Astrocyte of the spinal cord (primary cell): ENCODE measurements at regions not wholly inside any gene's neighbourhood (a gene's known extent, or its start where the extent isn't known, plus 50 kb on each side); places are given as distances from the start of the nearest gene placed in this dataset.

Experiments used
- DNase-seq: peaks from one replicate; pipeline ENCODE4 v3.0.0; 2011; ENCODE audit warnings: low read depth, low spot score
- H3K4me3 ChIP-seq: 2 replicates; pipeline ENCODE4 v1.5.1; 2011; ENCODE audit warnings: low read depth, mild to moderate bottlenecking, low read length, moderate library complexity
- CTCF ChIP-seq: IDR thresholded peaks from 2 replicates; pipeline ENCODE4 v1.5.1; 2012; ENCODE audit warnings: low read depth, mild to moderate bottlenecking, low read length, inconsistent platforms
- in situ Hi-C: cut with HindIII; loops from 2 replicates; pipeline ENCODE4 v1.10.0; 2017; ENCODE audit warnings: low sequenced_read_pairs

DNA sequence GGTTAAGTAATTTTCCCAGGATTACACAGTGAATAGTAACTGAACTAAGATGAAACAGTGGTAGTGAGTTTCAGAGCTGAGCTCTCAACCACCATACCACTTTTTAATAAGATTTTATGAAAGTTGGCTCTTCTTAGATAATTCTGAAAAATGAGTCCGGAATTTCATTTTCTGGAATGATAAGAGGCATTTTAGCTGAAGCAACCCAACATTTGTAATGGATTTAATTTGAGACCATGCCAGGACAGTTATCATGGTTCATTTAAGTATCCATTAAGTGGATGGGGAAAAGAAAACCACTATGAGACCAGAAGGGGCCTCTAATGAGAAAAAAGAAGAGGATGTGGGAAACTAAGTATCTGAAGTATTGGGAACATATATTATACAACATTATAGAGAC lies 464.7 kb upstream of the C9orf72 start:
- no peak for DNase-seq
- in situ Hi-C loops, result no loop called here
- TF ChIP-seq CTCF, result no peak
- no peak overlapping the region for H3K4me3 ChIP-seq

DNA sequence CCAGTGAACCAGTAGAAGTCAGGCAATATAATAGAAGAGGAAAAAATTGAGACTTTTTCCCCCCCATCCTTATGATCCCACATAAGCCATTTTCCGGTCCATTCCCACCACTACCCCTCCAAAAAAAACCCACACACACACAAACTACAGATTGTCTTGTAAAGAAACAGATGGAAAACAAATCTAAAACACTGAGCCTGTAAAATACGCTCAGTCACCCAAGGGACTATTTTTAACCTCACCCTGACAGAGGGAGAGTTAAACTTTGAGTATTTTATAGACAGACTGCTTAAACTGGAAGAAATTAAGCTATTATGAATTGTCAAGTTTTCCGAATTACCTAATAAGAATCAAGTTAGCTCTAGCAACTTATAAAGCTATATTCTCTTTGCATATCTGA lies 471.8 kb upstream of the C9orf72 start:
- in situ Hi-C loops, result no loop called here
- no peak for DNase-seq
- TF ChIP-seq CTCF, result no peak
- no peak overlapping the region for H3K4me3 ChIP-seq

GRCh38 chr9:28050046-28050445 lies 476.8 kb upstream of the C9orf72 start:
- peak; percentile 10 for DNase-seq
- no peak for TF ChIP-seq CTCF
- in situ Hi-C loops, result no loop called here
- H3K4me3 ChIP-seq, result no peak overlapping the region

GRCh38 chr9:28050941-28051340 lies 477.7 kb upstream of the C9orf72 start:
- H3K4me3 ChIP-seq, result no peak overlapping the region
- no peak for TF ChIP-seq CTCF
- in situ Hi-C loops, result no loop called here
- DNase-seq, result peak; percentile 5

- peak; percentile 30 for DNase-seq
- no peak for TF ChIP-seq CTCF
- no peak overlapping the region for H3K4me3 ChIP-seq
- in situ Hi-C loops, result no loop called here
Observed at GRCh38 chr9:28051559-28052503, 478.6 kb upstream of the C9orf72 start.

- in situ Hi-C loops, result no loop called here
- no peak overlapping the region for H3K4me3 ChIP-seq
- DNase-seq, result no peak
- no peak for TF ChIP-seq CTCF
Observed at GRCh38 chr9:28053096-28053777, 480.0 kb upstream of the C9orf72 start.
